Breast epithelium (tissue), 3 donors: ENCODE measurements at regions not wholly inside any gene's neighbourhood (a gene's known extent, or its start where the extent isn't known, plus 50 kb on each side); places are given as distances from the start of the nearest gene placed in this dataset.

Experiments used
- CTCF ChIP-seq, 3 donors: fragments of 450-650 bp; IDR thresholded peaks; one replicate each; pipeline ENCODE4 v1.5.1; 2016 to 2017; ENCODE audit warnings: antibody characterized with exemption in 3 of 3, mild to moderate bottlenecking in 3 of 3, moderate library complexity in 3 of 3
- POLR2A ChIP-seq: fragments of 450-650 bp; IDR thresholded peaks from one replicate; pipeline ENCODE4 v1.6.1; 2016; ENCODE audit warnings: antibody characterized with exemption, mild to moderate bottlenecking, moderate library complexity

- TF ChIP-seq CTCF (IDR thresholded peaks at IDR 0.05) (no peak), POLR2A (no peak)
Measured at GRCh38 chrX:112520124-112520523, 159.6 kb downstream of the LHFPL1 start.
